ENCODE measurements at regions not wholly inside any gene's neighbourhood (a gene's known extent, or its start where the extent isn't known, plus 50 kb on each side); places are given as distances from the start of the nearest gene placed in this dataset.

- Histone ChIP-seq H3K9me3 (no peaks in the 10 kb centered on the region), H3K27me3 (no peaks in the 10 kb centered on the region), H3K27ac (no peak overlapping the region), H3K4me3 (replicated peaks in 1 of 3) (no peak overlapping the region), H3K4me1 (no peaks in the 10 kb centered on the region), H3K36me3 (no peaks in the 10 kb centered on the region)
- intact Hi-C loops (cut with DNase I): no loop called here
- no peak for DNase-seq
- 96 to 100% methylated on average over 1 of the region's 1 CpG for whole genome bisulfite sequencing, 2 donors
- TF ChIP-seq CTCF (IDR thresholded peaks at IDR 0.05) (no peak), POLR2A (IDR thresholded peaks at IDR 0.05) (no peak)
Observed at GRCh38 chr4:137452799-137453198, 79.5 kb downstream of the PCDH18 start.

GRCh38 chr4:137451172-137451825 lies 81.0 kb downstream of the PCDH18 start:
- H3K4me1 ChIP-seq: no peaks in the 10 kb centered on the region
- H3K27ac ChIP-seq: no peak overlapping the region
- intact Hi-C loops (cut with DNase I): no loop called here
- no peak for DNase-seq
- H3K27me3 ChIP-seq: no peaks in the 10 kb centered on the region
- no peak overlapping the region for H3K4me3 ChIP-seq (replicated peaks in 1 of 3)
- 38 to 41% methylated on average over 3 of the region's 3 CpGs for whole genome bisulfite sequencing, 2 donors
- no peaks in the 10 kb centered on the region for H3K9me3 ChIP-seq
- no peak for TF ChIP-seq CTCF (IDR thresholded peaks at IDR 0.05)
- no peak for TF ChIP-seq POLR2A (IDR thresholded peaks at IDR 0.05)
- no peaks in the 10 kb centered on the region for H3K36me3 ChIP-seq

GRCh38 chr4:137448402-137448801 lies 83.9 kb downstream of the PCDH18 start:
- 95% methylated on average over 1 of the region's 1 CpG for WGBS, 2 donors
- H3K27me3 ChIP-seq: no peaks in the 10 kb centered on the region
- TF ChIP-seq POLR2A (IDR thresholded peaks at IDR 0.05): no peak
- TF ChIP-seq CTCF (IDR thresholded peaks at IDR 0.05): no peak
- H3K4me1 ChIP-seq: no peaks in the 10 kb centered on the region
- no peak overlapping the region for H3K27ac ChIP-seq
- H3K36me3 ChIP-seq: no peaks in the 10 kb centered on the region
- intact Hi-C loops (cut with DNase I): no loop called here
- no peaks in the 10 kb centered on the region for H3K9me3 ChIP-seq
- DNase-seq: no peak
- H3K4me3 ChIP-seq (replicated peaks in 1 of 3): no peak overlapping the region

- Histone ChIP-seq H3K36me3 (no peaks in the 10 kb centered on the region), H3K27ac (no peak overlapping the region), H3K27me3 (no peaks in the 10 kb centered on the region), H3K9me3 (no peaks in the 10 kb centered on the region), H3K4me3 (replicated peaks in 1 of 3) (no peak overlapping the region), H3K4me1 (no peaks in the 10 kb centered on the region)
- TF ChIP-seq CTCF (IDR thresholded peaks at IDR 0.05) (no peak), POLR2A (IDR thresholded peaks at IDR 0.05) (no peak)
- DNase-seq: no peak
- intact Hi-C loops (cut with DNase I): no loop called here
- 57 to 58% methylated on average over 2 of the region's 2 CpGs for WGBS, 2 donors
Observed at GRCh38 chr4:137446071-137446470, 86.2 kb downstream of the PCDH18 start.

GRCh38 chr4:137443031-137443800 lies 89.1 kb downstream of the PCDH18 start:
- no peaks in the 10 kb centered on the region for H3K27me3 ChIP-seq
- 85 to 90% methylated on average over 3 of the region's 3 CpGs for WGBS, 2 donors
- no peaks in the 10 kb centered on the region for H3K36me3 ChIP-seq
- DNase-seq: no peak
- H3K9me3 ChIP-seq: no peaks in the 10 kb centered on the region
- no peaks in the 10 kb centered on the region for H3K4me1 ChIP-seq
- TF ChIP-seq CTCF (IDR thresholded peaks at IDR 0.05) (no peak), POLR2A (IDR thresholded peaks at IDR 0.05) (no peak)
- intact Hi-C loops (cut with DNase I): no loop called here
- no peak overlapping the region for H3K27ac ChIP-seq
- no peak overlapping the region for H3K4me3 ChIP-seq (replicated peaks in 1 of 3)
